GM23248 (cell line): ENCODE measurements at regions not wholly inside any gene's neighbourhood (a gene's known extent, or its start where the extent isn't known, plus 50 kb on each side); places are given as distances from the start of the nearest gene placed in this dataset.

ENCODE experiments used
- DNase-seq: peaks from one replicate; pipeline ENCODE4 v3.0.0-alpha.2; 2015
- H2AFZ ChIP-seq: fragments of 200-600 bp; sonication (generic); 2 replicates; pipeline ENCODE4 v1.6.1; 2016; ENCODE audit warnings: antibody characterized with exemption
- H3F3A ChIP-seq: fragments of 200-600 bp; sonication (generic); 2 replicates; pipeline ENCODE4 v1.6.1; 2016; ENCODE audit warnings: mild to moderate bottlenecking, antibody characterized with exemption, mixed run types; ENCODE audit not compliant: insufficient read depth
- H3K27ac ChIP-seq: fragments of 200-600 bp; sonication (generic); 2 replicates; pipeline ENCODE4 v1.5.1; 2016; ENCODE audit warnings: mild to moderate bottlenecking
- H3K27me3 ChIP-seq: fragments of 200-600 bp; sonication (generic); replicated peaks from 2 replicates; pipeline ENCODE4 v1.6.1; 2016; ENCODE audit warnings: mild to moderate bottlenecking; ENCODE audit not compliant: insufficient read depth
- H3K36me3 ChIP-seq: fragments of 200-600 bp; sonication (generic); 2 replicates; pipeline ENCODE4 v1.6.1; 2016; ENCODE audit warnings: low read depth, mild to moderate bottlenecking
- H3K4me1 ChIP-seq: fragments of 200-600 bp; sonication (generic); 2 replicates; pipeline ENCODE4 v1.6.1; 2016; ENCODE audit warnings: mild to moderate bottlenecking; ENCODE audit not compliant: insufficient read depth
- H3K4me2 ChIP-seq: fragments of 200-600 bp; sonication (generic); one replicate; pipeline ENCODE4 v1.6.1; 2016; ENCODE audit warnings: mild to moderate bottlenecking; ENCODE audit not compliant: unreplicated experiment
- H3K4me3 ChIP-seq: fragments of 200-600 bp; sonication (generic); 2 replicates; pipeline ENCODE4 v1.5.1; 2016; ENCODE audit warnings: mild to moderate bottlenecking
- H3K79me2 ChIP-seq: fragments of 200-600 bp; sonication (generic); 2 replicates; pipeline ENCODE4 v1.6.1; 2016; ENCODE audit warnings: mild to moderate bottlenecking; ENCODE audit not compliant: insufficient read depth
- H3K9ac ChIP-seq: fragments of 200-600 bp; sonication (generic); 2 replicates; pipeline ENCODE4 v1.6.1; 2016; ENCODE audit warnings: mild to moderate bottlenecking
- H3K9me2 ChIP-seq: fragments of 200-600 bp; sonication (generic); 2 replicates; pipeline ENCODE4 v1.6.1; 2016; ENCODE audit warnings: mixed run types, mild to moderate bottlenecking, moderate library complexity; ENCODE audit not compliant: insufficient read depth
- H3K9me3 ChIP-seq: fragments of 200-600 bp; sonication (generic); one replicate; pipeline ENCODE4 v1.6.1; 2017; ENCODE audit warnings: low read depth
- H4K20me1 ChIP-seq: fragments of 200-600 bp; sonication (generic); 2 replicates; pipeline ENCODE4 v1.6.0; 2016; ENCODE audit not compliant: insufficient read depth
- EZH2 ChIP-seq: fragments of 200-600 bp; sonication (generic); IDR thresholded peaks from 2 replicates; pipeline ENCODE4 v1.6.1; 2018; ENCODE audit warnings: antibody characterized with exemption, mild to moderate bottlenecking; ENCODE audit not compliant: insufficient read depth, poor library complexity, severe bottlenecking
- EZH2phosphoT487 ChIP-seq: fragments of 200-600 bp; sonication (generic); IDR thresholded peaks from 2 replicates; pipeline ENCODE4 v1.6.1; 2018; ENCODE audit warnings: antibody characterized with exemption, moderate library complexity, mild to moderate bottlenecking, low read depth; ENCODE audit not compliant: insufficient read depth
- WGBS, 2 experiments: methylation state at CpG; one replicate each; pipeline ENCODE4 v1.1.6; 2015 to 2017; ENCODE audit warnings: low lambda C conversion rate in 2 of 2, low coverage in 1 of 2; ENCODE audit errors: missing lambda C conversion rate in 2 of 2; 5-methylcytosine and 5-hydroxymethylcytosine counted together
- in situ Hi-C: fragments of 300-500 bp; cut with MboI; formaldehyde crosslinking; loops from 2 replicates; pipeline ENCODE4 v1.15.0; 2020

- TF ChIP-seq EZH2phosphoT487, result no peak
- H3K9ac ChIP-seq, result peak overlapping the region; percentile 43
- WGBS, 2 experiments, result 12 to 16% methylated on average over 9 of the region's 9 CpGs
These were observed 155.4 kb upstream of the PDE3A start for GRCh38 chr12:20212658-20213555.

GRCh38 chr12:20213723-20214625, 154.4 kb upstream of the PDE3A start:
- H2AFZ ChIP-seq, result no peak overlapping the region
- no peak for TF ChIP-seq EZH2
- TF ChIP-seq EZH2phosphoT487, result no peak
- peaks cover 7% of the 10 kb centered on the region for H3F3A ChIP-seq
- no peak overlapping the region for H3K4me2 ChIP-seq
- peaks cover 5% of the 10 kb centered on the region for H3K4me1 ChIP-seq
- no peak overlapping the region for H3K27ac ChIP-seq
- H3K4me3 ChIP-seq, result no peak overlapping the region
- no peaks in the 10 kb centered on the region for H3K9me2 ChIP-seq
- H3K79me2 ChIP-seq, result no peaks in the 10 kb centered on the region
- H4K20me1 ChIP-seq, result no peaks in the 10 kb centered on the region
- H3K9me3 ChIP-seq, result no peaks in the 10 kb centered on the region
- no peaks in the 10 kb centered on the region for H3K36me3 ChIP-seq
- in situ Hi-C loops, result no loop called here
- peak; percentile 13 for DNase-seq
- WGBS, 2 experiments, result 25 to 26% methylated on average over 7 of the region's 7 CpGs
- H3K27me3 ChIP-seq, result no peaks in the 10 kb centered on the region
- no peak overlapping the region for H3K9ac ChIP-seq

More at GRCh38 chr12:20212658-20213555, 155.4 kb upstream of the PDE3A start:
- H3K4me3 ChIP-seq, result 0 out of 2 replicates have a peak overlapping the region, but pooled peaks have one; percentile 27
- H3K36me3 ChIP-seq, result no peaks in the 10 kb centered on the region
- H3F3A ChIP-seq, result peaks cover 7% of the 10 kb centered on the region
- H3K9me2 ChIP-seq, result no peaks in the 10 kb centered on the region
- in situ Hi-C loops, result no loop called here
- no peaks in the 10 kb centered on the region for H3K9me3 ChIP-seq
- H4K20me1 ChIP-seq, result no peaks in the 10 kb centered on the region
- H3K79me2 ChIP-seq, result no peaks in the 10 kb centered on the region
- H2AFZ ChIP-seq, result no peak overlapping the region
- peaks cover 5% of the 10 kb centered on the region for H3K4me1 ChIP-seq
- no peaks in the 10 kb centered on the region for H3K27me3 ChIP-seq
- H3K27ac ChIP-seq, result peak overlapping the region; percentile 54
- peak overlapping the region; percentile 70 for H3K4me2 ChIP-seq
- peak; percentile 100 for DNase-seq

GRCh38 chr12:20220339-20220738, 148.0 kb upstream of the PDE3A start:
- Histone ChIP-seq H3K4me1 (no peaks in the 10 kb centered on the region), H3K9ac (no peak overlapping the region), H3K27ac (no peak overlapping the region), H3K4me3 (no peak overlapping the region), H3K36me3 (no peaks in the 10 kb centered on the region), H3K9me2 (no peaks in the 10 kb centered on the region), H3K4me2 (no peak overlapping the region), H3F3A (no peaks in the 10 kb centered on the region), H3K79me2 (no peaks in the 10 kb centered on the region), H3K27me3 (0 out of 2 replicates have a peak, but pooled peaks cover 15% of the 10 kb centered on the region), H3K9me3 (no peaks in the 10 kb centered on the region), H2AFZ (no peak overlapping the region), H4K20me1 (no peaks in the 10 kb centered on the region)
- in situ Hi-C loops, result no loop called here
- TF ChIP-seq EZH2, result no peak
- no peak for TF ChIP-seq EZH2phosphoT487
- 29 to 36% methylated on average over 1 of the region's 1 CpG for WGBS, 2 experiments
- DNase-seq, result peak; percentile 44

GRCh38 chr12:20232931-20233675, 135.2 kb upstream of the PDE3A start:
- Histone ChIP-seq H3K4me3 (no peak overlapping the region), H3K36me3 (no peaks in the 10 kb centered on the region), H3F3A (no peaks in the 10 kb centered on the region), H3K9me3 (no peaks in the 10 kb centered on the region), H3K27me3 (no peaks in the 10 kb centered on the region), H3K9me2 (no peaks in the 10 kb centered on the region), H3K79me2 (no peaks in the 10 kb centered on the region), H3K9ac (no peak overlapping the region), H2AFZ (no peak overlapping the region), H3K4me1 (no peaks in the 10 kb centered on the region), H4K20me1 (no peaks in the 10 kb centered on the region), H3K4me2 (no peak overlapping the region), H3K27ac (no peak overlapping the region)
- in situ Hi-C loops, result no loop called here
- 15 to 21% methylated on average over 5 of the region's 5 CpGs for WGBS, 2 experiments
- no peak for DNase-seq
- no peak for TF ChIP-seq EZH2
- TF ChIP-seq EZH2phosphoT487, result no peak
